Prostate gland (tissue), 2 donors: ENCODE measurements at regions not wholly inside any gene's neighbourhood (a gene's known extent, or its start where the extent isn't known, plus 50 kb on each side); places are given as distances from the start of the nearest gene placed in this dataset.

ENCODE experiments used
- POLR2A ChIP-seq: fragments of 450-650 bp; IDR thresholded peaks from one replicate; pipeline ENCODE4 v1.6.1; 2016; ENCODE audit warnings: antibody characterized with exemption, mild to moderate bottlenecking
- POLR2AphosphoS5 ChIP-seq: sonication (generic); formaldehyde crosslinking; IDR thresholded peaks from one replicate; pipeline ENCODE4 v1.6.1; 2017; ENCODE audit warnings: antibody characterized with exemption
- TF ChIP-seq, protein P1 (sequence below), 4 experiments: fragments of 200-600 bp in 2 of 4; fragments of 450-650 bp in 2 of 4; sonication (generic) in 2 of 4; IDR thresholded peaks; 1 replicate in 3 of 4; 2 replicates in 1 of 4; pipeline ENCODE4 v1.5.1; 2016 to 2019; ENCODE audit warnings: antibody characterized with exemption in 4 of 4, mild to moderate bottlenecking in 2 of 4, moderate library complexity in 2 of 4

DNA sequence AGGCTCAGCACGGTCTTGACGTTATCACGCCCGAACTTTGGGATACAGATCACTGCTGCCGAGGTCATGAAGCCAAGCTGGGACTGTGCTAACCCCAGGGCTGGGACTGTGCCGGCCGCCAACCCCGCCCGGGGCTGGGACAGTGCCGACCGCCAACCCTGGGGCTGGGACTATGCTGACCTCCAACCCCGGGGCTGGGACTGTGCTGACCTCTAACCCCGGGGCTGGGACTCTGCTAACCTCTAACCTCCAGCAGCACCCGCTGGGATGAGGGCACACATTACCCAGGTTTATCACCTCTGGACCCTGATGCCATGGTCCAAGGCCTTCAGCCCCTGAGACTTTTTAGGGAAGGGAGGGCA, 129.7 kb downstream of the IGLL1 start:
- TF ChIP-seq POLR2A (no peak), POLR2AphosphoS5 (no peak)
- TF ChIP-seq, protein P1, sequence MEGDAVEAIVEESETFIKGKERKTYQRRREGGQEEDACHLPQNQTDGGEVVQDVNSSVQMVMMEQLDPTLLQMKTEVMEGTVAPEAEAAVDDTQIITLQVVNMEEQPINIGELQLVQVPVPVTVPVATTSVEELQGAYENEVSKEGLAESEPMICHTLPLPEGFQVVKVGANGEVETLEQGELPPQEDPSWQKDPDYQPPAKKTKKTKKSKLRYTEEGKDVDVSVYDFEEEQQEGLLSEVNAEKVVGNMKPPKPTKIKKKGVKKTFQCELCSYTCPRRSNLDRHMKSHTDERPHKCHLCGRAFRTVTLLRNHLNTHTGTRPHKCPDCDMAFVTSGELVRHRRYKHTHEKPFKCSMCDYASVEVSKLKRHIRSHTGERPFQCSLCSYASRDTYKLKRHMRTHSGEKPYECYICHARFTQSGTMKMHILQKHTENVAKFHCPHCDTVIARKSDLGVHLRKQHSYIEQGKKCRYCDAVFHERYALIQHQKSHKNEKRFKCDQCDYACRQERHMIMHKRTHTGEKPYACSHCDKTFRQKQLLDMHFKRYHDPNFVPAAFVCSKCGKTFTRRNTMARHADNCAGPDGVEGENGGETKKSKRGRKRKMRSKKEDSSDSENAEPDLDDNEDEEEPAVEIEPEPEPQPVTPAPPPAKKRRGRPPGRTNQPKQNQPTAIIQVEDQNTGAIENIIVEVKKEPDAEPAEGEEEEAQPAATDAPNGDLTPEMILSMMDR (IDR thresholded peaks at IDR 0.05) = no peak
